GM23338 (cell line): ENCODE measurements at regions not wholly inside any gene's neighbourhood (a gene's known extent, or its start where the extent isn't known, plus 50 kb on each side); places are given as distances from the start of the nearest gene placed in this dataset.
"Not testable (repeated sequence)": the region's sequence is repeated elsewhere in the genome, so short reads cannot be mapped to it uniquely, and the experiment has no call there.

Experiments
- ATAC-seq: fragments of 200-7000 bp; cut with Tn5 transposase; 3 replicates; pipeline ENCODE4 v1.9.1; 2020
- DNase-seq: peaks from one replicate; pipeline ENCODE4 v3.0.0-alpha.2; 2015; ENCODE audit warnings: low spot score
- H2AFZ ChIP-seq: fragments of 200-600 bp; sonication (generic); 2 replicates; pipeline ENCODE4 v1.8.0; 2016; ENCODE audit warnings: antibody characterized with exemption, mild to moderate bottlenecking, moderate library complexity
- H3F3A ChIP-seq: fragments of 200-600 bp; sonication (generic); replicated peaks from 2 replicates; pipeline ENCODE4 v1.8.0; 2017; ENCODE audit warnings: antibody characterized with exemption, mixed run types, low read depth
- H3K27ac ChIP-seq: fragments of 200-600 bp; sonication (generic); 2 replicates; pipeline ENCODE4 v1.6.1; 2016; ENCODE audit warnings: low read depth
- H3K27me3 ChIP-seq: fragments of 200-600 bp; sonication (generic); 2 replicates; pipeline ENCODE4 v1.8.0; 2016; ENCODE audit warnings: mild to moderate bottlenecking, mixed run types, moderate library complexity; ENCODE audit not compliant: insufficient read depth
- H3K36me3 ChIP-seq: fragments of 200-600 bp; sonication (generic); 2 replicates; pipeline ENCODE4 v1.8.0; 2016; ENCODE audit warnings: mild to moderate bottlenecking; ENCODE audit not compliant: insufficient read depth
- H3K4me1 ChIP-seq: fragments of 200-600 bp; sonication (generic); 2 replicates; pipeline ENCODE4 v1.8.0; 2016; ENCODE audit warnings: mild to moderate bottlenecking, moderate library complexity; ENCODE audit not compliant: insufficient read depth
- H3K4me2 ChIP-seq: fragments of 200-600 bp; sonication (generic); 2 replicates; pipeline ENCODE4 v1.7.1; 2017; ENCODE audit warnings: mixed run types
- H3K4me3 ChIP-seq: fragments of 200-600 bp; sonication (generic); 2 replicates; pipeline ENCODE4 v1.6.1; 2016; ENCODE audit warnings: mixed run types
- H3K79me2 ChIP-seq: fragments of 200-600 bp; sonication (generic); replicated peaks from 2 replicates; pipeline ENCODE4 v1.8.0; 2017; ENCODE audit warnings: mild to moderate bottlenecking; ENCODE audit not compliant: insufficient read depth
- H3K9me2 ChIP-seq: fragments of 200-600 bp; sonication (generic); 2 replicates; pipeline ENCODE4 v1.8.0; 2017; ENCODE audit not compliant: insufficient read depth
- H4K20me1 ChIP-seq: fragments of 200-600 bp; sonication (generic); replicated peaks from 2 replicates; pipeline ENCODE4 v1.8.0; 2017; ENCODE audit warnings: mild to moderate bottlenecking; ENCODE audit not compliant: insufficient read depth
- H3K27ac Mint-ChIP-seq: 2 replicates; pipeline ENCODE4 v1.8.0; 2020; ENCODE audit warnings: inconsistent platforms, mild to moderate bottlenecking, moderate library complexity, mixed read lengths
- H3K27me3 Mint-ChIP-seq: 3 replicates; pipeline ENCODE4 v1.8.0; 2022; ENCODE audit warnings: low read depth, mild to moderate bottlenecking, moderate library complexity, mixed read lengths, inconsistent platforms; ENCODE audit not compliant: insufficient read depth, poor library complexity
- H3K36me3 Mint-ChIP-seq: 3 replicates; pipeline ENCODE4 v1.8.0; 2021; ENCODE audit warnings: low read depth, mild to moderate bottlenecking, inconsistent platforms, moderate library complexity, mixed read lengths
- H3K4me1 Mint-ChIP-seq: 3 replicates; pipeline ENCODE4 v1.8.0; 2020; ENCODE audit warnings: mild to moderate bottlenecking, inconsistent platforms, mixed read lengths
- H3K4me3 Mint-ChIP-seq: 3 replicates; pipeline ENCODE4 v1.8.0; 2021; ENCODE audit warnings: moderate library complexity, mild to moderate bottlenecking, inconsistent platforms, mixed read lengths
- H3K9me3 Mint-ChIP-seq: 3 replicates; pipeline ENCODE4 v1.8.0; 2020; ENCODE audit warnings: moderate library complexity, mild to moderate bottlenecking, inconsistent platforms, mixed read lengths

DNA sequence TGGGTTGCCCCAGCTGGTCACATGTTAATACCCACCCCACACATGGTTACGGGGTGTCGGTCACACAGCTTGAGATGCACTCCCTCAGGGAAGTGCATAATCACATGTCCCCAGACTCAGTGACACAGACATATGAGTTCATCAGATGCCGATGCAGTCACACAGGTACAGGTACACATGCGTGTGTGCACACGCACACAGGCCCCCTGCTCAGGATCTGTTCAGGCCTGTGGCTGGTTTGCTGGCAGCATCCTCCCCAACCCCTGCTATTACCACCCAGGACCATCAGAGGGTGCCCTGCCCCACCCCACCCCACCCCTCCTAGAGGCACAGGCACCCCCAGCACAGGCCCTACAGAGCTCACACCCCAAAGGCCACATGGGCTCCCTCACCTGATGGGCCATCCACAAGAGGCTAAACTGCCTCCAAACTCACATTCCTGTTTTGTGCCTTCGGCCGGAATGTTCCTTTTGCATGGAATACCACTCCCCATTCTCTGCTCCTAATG is 120.6 kb upstream of the ZSCAN2 start:
- not testable (repeated sequence) for H3K27ac Mint-ChIP-seq, H3K27me3 ChIP-seq, H3F3A ChIP-seq, H3K36me3 Mint-ChIP-seq, H3K9me3 Mint-ChIP-seq, H3K4me3 ChIP-seq, H3K4me1 ChIP-seq, H4K20me1 ChIP-seq, H3K4me1 Mint-ChIP-seq, H3K27me3 Mint-ChIP-seq, H3K36me3 ChIP-seq, H3K4me3 Mint-ChIP-seq, H3K4me2 ChIP-seq, H2AFZ ChIP-seq, H3K79me2 ChIP-seq, H3K27ac ChIP-seq, DNase-seq, H3K9me2 ChIP-seq
- peak; percentile 16 for ATAC-seq

DNA sequence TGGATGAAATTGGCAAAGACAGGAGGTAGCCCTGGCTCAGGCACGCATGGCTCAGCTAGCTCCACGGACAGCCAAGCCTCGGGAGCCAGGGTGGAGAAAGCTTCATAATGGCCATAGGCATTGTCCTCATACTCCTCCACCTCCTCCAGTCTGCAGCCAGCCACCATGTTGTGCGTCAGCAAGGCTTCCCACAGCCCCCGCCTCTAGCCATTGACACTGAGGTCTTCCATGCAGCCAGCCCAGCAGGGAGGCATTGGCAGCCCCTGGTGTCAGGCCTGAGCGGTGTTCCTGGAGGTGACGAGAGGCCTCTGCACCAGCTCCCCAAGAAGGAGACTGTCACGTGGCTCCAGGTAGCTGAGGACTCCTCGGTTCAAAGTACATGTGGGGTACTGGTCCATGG is 117.0 kb upstream of the ZSCAN2 start:
- not testable (repeated sequence) for H3K36me3 ChIP-seq, H3K27me3 ChIP-seq, H2AFZ ChIP-seq

GRCh38 chr15:84500165-84500889 is 100.5 kb upstream of the ZSCAN2 start:
- 0 out of 2 replicates have a peak overlapping the region, but pooled peaks have one; percentile 55 for H3K4me2 ChIP-seq
- H3K9me2 ChIP-seq, H3K79me2 ChIP-seq, ATAC-seq, H3K27ac Mint-ChIP-seq, H3F3A ChIP-seq, H3K27me3 Mint-ChIP-seq, H3K4me1 Mint-ChIP-seq, H3K27me3 ChIP-seq, DNase-seq, H3K36me3 Mint-ChIP-seq, H3K4me1 ChIP-seq, H3K27ac ChIP-seq, H3K9me3 Mint-ChIP-seq, H3K4me3 Mint-ChIP-seq, H4K20me1 ChIP-seq, H2AFZ ChIP-seq, H3K36me3 ChIP-seq: not testable (repeated sequence)
- H3K4me3 ChIP-seq = peak overlapping the region; percentile 51

More for the DNA sequence above, 117.0 kb upstream of the ZSCAN2 start:
- not testable (repeated sequence) for H3K9me3 Mint-ChIP-seq, H3K4me1 Mint-ChIP-seq, H3F3A ChIP-seq, H4K20me1 ChIP-seq, H3K27me3 Mint-ChIP-seq, H3K9me2 ChIP-seq, H3K4me3 ChIP-seq, H3K79me2 ChIP-seq, H3K36me3 Mint-ChIP-seq, H3K27ac ChIP-seq, H3K4me1 ChIP-seq, H3K4me2 ChIP-seq, DNase-seq, ATAC-seq, H3K27ac Mint-ChIP-seq, H3K4me3 Mint-ChIP-seq

DNA sequence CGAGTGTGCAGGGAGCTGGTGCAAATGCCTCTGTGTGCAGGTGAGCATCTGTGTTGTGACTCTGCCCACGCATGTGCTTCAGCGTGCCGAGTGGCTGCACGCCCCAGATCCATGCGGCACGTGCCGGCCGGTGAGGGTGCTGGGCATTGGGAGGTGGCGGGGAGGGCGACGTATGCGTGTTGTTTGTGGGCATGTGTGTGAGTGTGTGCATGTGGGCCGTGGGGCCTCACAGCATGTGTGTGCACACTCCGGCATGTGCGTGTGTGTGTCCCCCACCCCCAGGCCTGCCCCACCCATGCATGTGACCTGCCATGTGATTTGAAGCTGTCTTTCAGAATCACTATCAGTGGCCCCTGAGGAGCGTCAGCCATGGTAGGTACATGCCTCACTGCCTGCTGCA is 97.7 kb upstream of the ZSCAN2 start:
- H3K27me3 Mint-ChIP-seq, H3K4me1 Mint-ChIP-seq, H3F3A ChIP-seq, H3K36me3 Mint-ChIP-seq, H2AFZ ChIP-seq, H4K20me1 ChIP-seq, H3K27ac ChIP-seq, H3K4me3 ChIP-seq, H3K4me1 ChIP-seq, H3K9me2 ChIP-seq, H3K4me3 Mint-ChIP-seq, DNase-seq, H3K36me3 ChIP-seq, ATAC-seq, H3K79me2 ChIP-seq, H3K27me3 ChIP-seq, H3K4me2 ChIP-seq, H3K27ac Mint-ChIP-seq, H3K9me3 Mint-ChIP-seq: not testable (repeated sequence)
